ENCODE measurements at regions not wholly inside any gene's neighbourhood (a gene's known extent, or its start where the extent isn't known, plus 50 kb on each side); places are given as distances from the start of the nearest gene placed in this dataset.

GRCh38 chr6:98583506-98583905 lies 250.9 kb upstream of the POU3F2 start:
- H3K36me3 ChIP-seq, result no peaks in the 10 kb centered on the region
- no peak overlapping the region for H3K27ac ChIP-seq
- H3K4me1 ChIP-seq, result no peaks in the 10 kb centered on the region
- DNase-seq, result no peak
- no peak for TF ChIP-seq CTCF (IDR thresholded peaks at IDR 0.05)
- TF ChIP-seq POLR2A (IDR thresholded peaks at IDR 0.05), result no peak
- no peak overlapping the region for H3K4me3 ChIP-seq
- H3K9me3 ChIP-seq, result no peaks in the 10 kb centered on the region
- H3K27me3 ChIP-seq, result no peaks in the 10 kb centered on the region

GRCh38 chr6:98586163-98586562 lies 248.2 kb upstream of the POU3F2 start:
- no peak for TF ChIP-seq POLR2A (IDR thresholded peaks at IDR 0.05)
- H3K4me1 ChIP-seq, result no peaks in the 10 kb centered on the region
- no peak for DNase-seq

GRCh38 chr6:98587555-98587954 lies 246.8 kb upstream of the POU3F2 start:
- Histone ChIP-seq H3K27me3 (no peaks in the 10 kb centered on the region), H3K4me3 (no peak overlapping the region), H3K36me3 (no peaks in the 10 kb centered on the region), H3K9me3 (no peaks in the 10 kb centered on the region), H3K27ac (no peak overlapping the region), H3K4me1 (no peaks in the 10 kb centered on the region)
- DNase-seq, result no peak
- TF ChIP-seq CTCF (IDR thresholded peaks at IDR 0.05), result no peak
- no peak for TF ChIP-seq POLR2A (IDR thresholded peaks at IDR 0.05)

More at GRCh38 chr6:98586163-98586562, 248.2 kb upstream of the POU3F2 start:
- Histone ChIP-seq H3K27me3 (no peaks in the 10 kb centered on the region), H3K9me3 (no peaks in the 10 kb centered on the region), H3K4me3 (no peak overlapping the region), H3K27ac (no peak overlapping the region), H3K36me3 (no peaks in the 10 kb centered on the region)

- DNase-seq, result no peak
- no peaks in the 10 kb centered on the region for H3K36me3 ChIP-seq
- H3K4me1 ChIP-seq, result no peaks in the 10 kb centered on the region
- no peaks in the 10 kb centered on the region for H3K9me3 ChIP-seq
- H3K4me3 ChIP-seq, result no peak overlapping the region
- H3K27me3 ChIP-seq, result no peaks in the 10 kb centered on the region
- TF ChIP-seq CTCF (IDR thresholded peaks at IDR 0.05), result no peak
- TF ChIP-seq POLR2A (IDR thresholded peaks at IDR 0.05), result no peak
- no peak overlapping the region for H3K27ac ChIP-seq
These were observed 244.8 kb upstream of the POU3F2 start for GRCh38 chr6:98589536-98589935.

GRCh38 chr6:98590136-98590681 lies 244.2 kb upstream of the POU3F2 start:
- Histone ChIP-seq H3K4me1 (no peaks in the 10 kb centered on the region), H3K9me3 (no peaks in the 10 kb centered on the region), H3K36me3 (no peaks in the 10 kb centered on the region), H3K27me3 (no peaks in the 10 kb centered on the region), H3K4me3 (no peak overlapping the region), H3K27ac (no peak overlapping the region)
- no peak for DNase-seq
- no peak for TF ChIP-seq CTCF (IDR thresholded peaks at IDR 0.05)
- TF ChIP-seq POLR2A (IDR thresholded peaks at IDR 0.05), result no peak

GRCh38 chr6:98590997-98591396 lies 243.4 kb upstream of the POU3F2 start:
- Histone ChIP-seq H3K4me1 (no peaks in the 10 kb centered on the region), H3K27me3 (no peaks in the 10 kb centered on the region), H3K36me3 (no peaks in the 10 kb centered on the region), H3K4me3 (no peak overlapping the region), H3K9me3 (no peaks in the 10 kb centered on the region), H3K27ac (no peak overlapping the region)
- no peak for DNase-seq
- no peak for TF ChIP-seq CTCF (IDR thresholded peaks at IDR 0.05)
- no peak for TF ChIP-seq POLR2A (IDR thresholded peaks at IDR 0.05)
